Stimulated activated CD4-positive, alpha-beta T cell treated with anti-CD3 and anti-CD28 coated beads, Interleukin-4, amount 100 ng/mL, for 48 hours (primary cell): ENCODE measurements at regions not wholly inside any gene's neighbourhood (a gene's known extent, or its start where the extent isn't known, plus 50 kb on each side); places are given as distances from the start of the nearest gene placed in this dataset.
"Not testable (repeated sequence)": the region's sequence is repeated elsewhere in the genome, so short reads cannot be mapped to it uniquely, and the experiment has no call there.

Source experiments
- DNase-seq, 2 donors: peaks; one replicate each; pipeline ENCODE4 v3.0.0-alpha.2; 2020; ENCODE audit warnings: low read depth in 2 of 2

DNA sequence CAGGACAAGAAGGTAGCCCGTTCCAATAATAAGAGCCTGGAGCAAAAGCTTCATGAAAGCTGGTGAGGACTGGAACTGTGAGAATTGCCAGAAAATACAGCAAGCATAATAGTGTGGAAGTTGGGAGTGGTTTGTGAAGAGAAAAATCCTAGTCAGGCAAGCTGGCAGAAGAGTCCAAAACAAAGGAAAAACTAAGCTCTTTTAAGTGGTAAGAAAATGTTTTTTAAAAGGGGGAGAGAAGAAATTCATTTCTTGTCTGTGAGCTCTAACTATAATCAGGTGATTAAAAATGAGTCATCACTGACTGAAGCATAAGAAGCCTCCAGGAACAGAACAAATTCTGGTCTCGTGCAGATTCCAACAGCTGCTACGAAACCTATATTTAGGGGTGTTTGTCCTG is 102.6 kb downstream of the CAAP1 start:
- no peak for DNase-seq

DNA sequence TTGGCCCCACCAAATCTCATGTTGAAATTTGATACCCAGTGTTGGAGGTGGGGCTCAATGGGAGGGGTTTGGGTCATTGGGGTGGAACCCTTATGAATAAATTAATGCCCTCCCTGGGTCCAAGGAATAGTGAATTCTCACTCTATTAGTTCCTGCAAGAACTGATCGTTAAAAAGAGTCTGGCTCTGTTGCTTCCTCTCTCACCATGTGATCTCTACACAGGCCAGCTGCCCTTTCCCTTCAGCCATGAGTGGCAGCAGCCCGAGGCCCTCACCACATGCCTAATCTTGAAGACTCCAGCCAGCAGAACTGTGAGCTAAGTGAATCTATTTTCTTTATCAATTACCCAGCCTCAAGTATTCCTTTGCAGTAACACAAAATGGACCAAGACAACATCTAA is 106.0 kb downstream of the CAAP1 start:
- DNase-seq: no peak

DNA sequence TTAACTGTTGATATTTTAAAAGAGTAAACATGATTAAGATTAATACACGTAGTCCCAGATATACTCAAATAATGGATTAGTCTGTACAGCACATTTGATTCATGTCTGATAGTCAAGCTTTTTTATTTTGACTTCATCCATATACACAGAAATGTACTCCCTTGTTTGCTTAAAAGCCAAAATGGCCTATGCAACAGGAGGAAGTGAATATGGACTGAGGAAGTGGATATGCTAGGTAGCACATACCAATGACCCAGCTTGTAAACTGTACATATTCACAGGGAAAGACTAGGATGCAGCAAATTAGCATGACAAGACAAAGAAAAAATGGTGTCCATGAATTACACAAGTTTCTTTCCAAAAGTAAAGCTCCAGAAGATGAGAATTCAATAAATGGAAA is 109.7 kb downstream of the CAAP1 start:
- no peak for DNase-seq

DNA sequence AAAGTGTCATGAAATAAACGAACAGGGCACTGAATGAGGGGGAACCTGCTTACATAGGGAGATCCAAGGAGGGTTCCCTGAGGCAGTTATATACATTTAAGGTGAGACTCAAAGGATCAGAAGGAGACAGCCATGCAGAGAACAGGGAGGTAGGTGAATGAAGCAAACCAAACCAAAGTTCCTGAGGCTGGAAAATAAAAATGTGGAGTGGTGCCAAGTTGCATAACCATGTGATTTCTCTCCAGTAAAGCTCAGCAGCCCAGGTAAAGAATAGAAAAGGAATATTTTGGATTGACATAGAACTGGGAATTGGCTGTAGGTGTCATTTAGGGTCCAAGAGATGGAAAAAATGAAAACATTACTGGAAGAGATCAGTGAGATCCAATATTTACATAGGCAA is 110.7 kb downstream of the CAAP1 start:
- no peak for DNase-seq

DNA sequence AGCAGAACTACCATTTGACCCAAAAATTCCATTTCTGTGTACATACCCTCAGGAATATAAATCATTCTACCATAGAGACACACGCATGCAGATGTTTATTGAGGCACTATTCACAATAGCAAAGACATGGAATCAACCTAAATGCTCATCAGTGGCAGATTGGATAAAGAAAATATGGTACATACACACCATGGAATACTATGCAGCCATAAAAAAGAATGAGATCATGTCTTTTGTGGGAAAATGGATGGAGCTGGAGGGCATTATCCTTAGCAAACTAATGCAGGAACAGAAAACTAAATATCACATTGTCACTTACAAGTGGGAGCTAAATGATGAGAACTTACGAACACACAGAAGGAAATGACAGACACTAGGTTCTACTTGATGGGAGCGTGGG is 112.3 kb downstream of the CAAP1 start:
- DNase-seq: not testable (repeated sequence)

DNA sequence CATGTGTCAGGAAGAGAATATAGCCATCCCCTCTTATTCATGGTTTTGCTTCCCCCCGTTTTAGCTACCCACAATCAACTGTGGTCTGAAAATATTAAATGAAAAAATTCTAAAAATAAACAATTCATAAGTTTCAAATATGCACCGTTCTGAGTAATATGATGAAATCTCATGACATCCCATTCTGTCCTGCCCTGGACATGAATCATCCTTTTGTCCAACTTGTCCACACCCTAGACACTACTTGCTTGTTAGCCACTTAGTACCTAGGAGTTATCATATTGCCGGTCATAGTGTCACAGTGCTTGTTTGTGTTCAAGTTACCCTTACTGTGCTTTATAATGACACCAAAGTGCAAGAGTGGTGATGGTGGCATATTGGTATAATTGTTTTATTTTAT is 113.5 kb downstream of the CAAP1 start:
- no peak for DNase-seq

DNA sequence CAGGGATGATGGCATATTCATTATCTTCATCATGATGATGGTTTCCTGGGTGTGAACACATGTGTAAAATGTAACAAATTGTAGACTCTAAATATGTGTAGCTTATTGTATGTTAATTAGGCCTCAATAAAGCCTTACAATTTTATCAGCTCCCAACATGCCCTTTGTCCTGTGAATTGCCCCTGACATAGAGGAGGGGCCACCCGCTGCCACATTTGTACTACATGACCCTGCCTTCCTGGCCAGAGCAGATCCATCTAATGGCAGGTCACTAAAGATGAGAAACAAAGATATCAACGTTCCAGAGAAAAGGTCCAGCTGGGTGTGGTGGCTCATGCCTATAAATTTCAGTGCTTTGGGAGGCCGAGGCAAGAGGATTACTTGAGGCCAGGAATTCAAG is 117.2 kb downstream of the CAAP1 start:
- DNase-seq: no peak

DNA sequence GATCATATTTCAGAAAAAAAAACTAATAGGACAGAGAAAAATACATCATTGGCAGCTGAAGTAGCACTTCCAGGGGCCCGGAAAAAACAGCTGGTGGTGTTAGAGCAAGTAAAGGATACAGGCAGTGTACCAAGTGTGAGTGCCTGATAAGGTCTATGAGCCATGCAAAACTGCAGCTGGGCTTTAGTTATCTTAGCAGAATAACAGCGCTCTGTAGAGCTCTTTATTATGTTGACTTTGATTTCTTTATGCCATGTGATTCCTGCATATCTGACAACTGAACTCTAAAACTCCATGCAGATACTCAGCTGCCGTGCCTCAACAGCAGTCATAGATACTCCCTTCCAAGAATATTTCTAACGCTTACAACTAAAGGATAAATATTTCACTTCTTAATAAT is 119.5 kb downstream of the CAAP1 start:
- DNase-seq: no peak

DNA sequence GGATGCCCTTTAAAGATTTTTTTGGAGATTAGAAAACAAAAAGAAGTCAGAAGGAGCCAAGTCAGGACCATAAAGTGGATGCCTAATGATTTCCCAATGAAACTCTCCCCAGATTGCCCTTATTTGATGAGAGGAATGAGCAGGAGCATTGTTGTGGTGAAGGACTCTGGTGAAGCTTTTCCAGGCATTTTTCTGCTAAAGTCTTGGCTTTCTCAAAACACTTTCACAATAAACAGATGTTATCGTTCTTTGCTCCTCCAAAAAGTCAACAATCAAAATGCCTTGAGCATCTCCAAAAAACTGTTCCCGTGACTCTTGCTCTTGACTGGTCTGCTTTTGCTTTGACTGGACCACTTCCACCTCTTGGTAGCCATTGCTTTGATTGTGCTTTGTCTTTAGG is 121.8 kb downstream of the CAAP1 start:
- no peak for DNase-seq

DNA sequence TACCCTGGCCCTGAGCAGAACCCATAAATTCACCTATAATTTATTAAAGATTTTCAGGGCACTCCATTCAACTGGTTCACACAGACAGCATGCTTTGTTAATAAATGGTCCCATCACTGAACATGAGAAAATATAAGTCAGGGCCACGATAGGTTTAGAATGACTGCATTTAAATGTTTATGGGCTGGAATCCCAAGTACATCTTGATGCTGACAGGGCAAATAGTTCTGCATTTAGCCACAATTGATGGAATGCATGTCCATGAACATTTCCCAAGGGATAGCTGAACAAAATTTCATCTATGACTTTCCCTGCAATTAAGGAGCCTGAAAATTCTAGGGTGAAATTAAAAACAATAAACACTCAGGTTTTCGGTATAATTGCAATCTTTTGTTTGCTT is 124.5 kb downstream of the CAAP1 start:
- no peak for DNase-seq

DNA sequence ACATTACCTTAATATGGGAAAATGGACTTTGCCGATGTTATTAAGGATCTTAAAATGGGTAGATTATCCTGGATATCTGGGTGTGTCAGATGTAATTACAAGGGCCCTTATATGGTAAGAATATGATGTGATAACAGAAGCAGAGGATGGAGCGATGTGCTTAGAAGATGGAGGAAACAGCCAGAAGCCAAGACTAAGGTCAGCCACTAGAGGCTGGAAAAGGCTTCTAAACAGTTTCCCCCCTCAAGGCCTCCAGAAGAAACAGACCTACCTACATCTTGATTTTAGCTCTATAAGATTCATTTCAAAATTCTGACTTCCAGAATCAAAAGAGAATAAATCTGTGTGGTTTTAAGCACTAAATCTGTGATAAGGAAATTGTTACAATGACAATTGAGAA is 131.9 kb downstream of the CAAP1 start:
- no peak for DNase-seq

DNA sequence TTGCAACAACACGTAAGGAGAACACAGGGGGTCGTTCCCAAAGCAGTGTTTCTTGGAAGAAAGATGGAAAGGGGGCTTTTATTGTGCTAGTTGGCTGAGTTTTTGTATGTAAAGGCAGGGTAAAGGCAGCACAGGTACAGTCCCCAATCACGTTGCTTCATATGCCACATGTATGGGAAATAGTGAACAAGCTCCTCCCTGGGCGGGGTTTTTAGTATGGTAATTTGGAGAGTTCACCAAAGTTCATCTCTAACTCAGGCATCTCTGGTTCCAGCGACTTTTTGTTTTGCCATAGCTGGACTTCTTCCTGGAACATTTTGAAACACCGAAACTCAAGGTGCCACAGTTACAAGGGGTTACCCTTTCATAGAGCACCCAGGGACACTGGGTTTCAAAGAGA is 133.9 kb downstream of the CAAP1 start:
- DNase-seq: no peak

DNA sequence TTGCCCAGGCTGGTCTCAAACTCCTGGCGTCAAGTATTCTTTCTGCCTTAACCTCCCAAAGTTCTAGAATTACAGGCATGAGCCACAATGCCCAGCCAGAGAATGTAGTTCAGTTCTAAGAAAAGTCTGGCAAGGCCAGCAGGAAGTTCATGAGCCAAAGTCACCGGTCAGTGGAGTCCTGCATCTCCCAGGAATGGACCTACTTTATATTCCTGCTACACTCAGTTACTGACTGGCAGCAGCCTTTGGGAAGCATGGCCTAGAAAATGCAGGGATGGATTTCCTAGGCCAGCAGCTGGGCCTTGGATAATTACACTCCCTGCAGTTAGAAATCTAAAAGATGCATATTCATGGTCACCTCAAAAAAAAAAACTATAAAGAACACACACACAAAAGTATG is 135.7 kb downstream of the CAAP1 start:
- DNase-seq: no peak

DNA sequence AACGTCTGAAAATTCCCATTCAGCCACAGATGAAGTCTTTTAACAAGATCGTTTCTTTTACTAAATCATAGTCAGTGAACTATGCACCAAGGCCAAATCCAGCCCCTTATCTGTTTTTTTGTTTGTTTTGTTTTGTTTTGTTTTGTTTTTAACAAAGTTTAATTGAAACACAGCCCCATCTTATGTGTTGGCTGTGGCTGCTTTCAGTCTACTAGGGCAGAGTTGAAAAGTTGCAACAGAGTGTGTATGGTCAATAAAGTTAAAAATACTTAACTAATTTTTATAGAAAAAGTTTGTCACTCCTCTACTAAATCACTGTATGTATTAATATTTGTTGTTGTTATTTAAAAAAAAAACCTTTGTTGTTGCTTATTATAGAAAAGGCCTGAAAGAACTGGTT is 137.1 kb downstream of the CAAP1 start:
- no peak for DNase-seq

DNA sequence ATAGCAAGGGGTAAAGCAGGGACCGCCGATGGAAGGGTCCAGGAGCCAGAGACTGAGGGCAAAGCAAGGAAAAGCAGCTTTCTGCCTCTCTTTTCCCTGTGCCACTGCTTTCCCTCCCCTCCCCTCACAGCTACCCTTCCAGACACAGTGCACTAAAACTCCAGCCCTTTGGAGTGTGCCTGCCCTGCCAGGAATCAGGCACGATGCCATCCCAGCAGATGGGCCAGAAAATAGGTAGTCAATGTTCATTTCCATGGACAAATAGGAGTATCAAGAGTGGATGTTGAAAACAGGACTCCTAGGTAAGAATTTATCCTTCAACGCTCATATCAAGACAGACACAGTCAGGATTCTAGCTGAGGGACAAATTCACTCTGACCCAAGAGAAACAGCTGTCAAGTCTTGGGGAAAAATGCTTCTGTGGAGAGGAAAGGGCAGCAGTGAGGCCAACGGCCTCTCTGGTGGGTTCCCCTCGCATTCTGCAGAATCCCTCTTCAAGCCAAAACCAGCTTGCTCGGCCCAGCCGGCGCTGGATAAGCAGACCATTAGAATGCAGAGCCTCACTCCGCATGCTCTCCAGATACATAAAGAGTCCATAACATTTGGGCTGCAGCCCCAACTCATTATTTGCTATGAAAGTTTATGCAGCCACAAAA is 138.0 kb downstream of the CAAP1 start:
- no peak for DNase-seq

DNA sequence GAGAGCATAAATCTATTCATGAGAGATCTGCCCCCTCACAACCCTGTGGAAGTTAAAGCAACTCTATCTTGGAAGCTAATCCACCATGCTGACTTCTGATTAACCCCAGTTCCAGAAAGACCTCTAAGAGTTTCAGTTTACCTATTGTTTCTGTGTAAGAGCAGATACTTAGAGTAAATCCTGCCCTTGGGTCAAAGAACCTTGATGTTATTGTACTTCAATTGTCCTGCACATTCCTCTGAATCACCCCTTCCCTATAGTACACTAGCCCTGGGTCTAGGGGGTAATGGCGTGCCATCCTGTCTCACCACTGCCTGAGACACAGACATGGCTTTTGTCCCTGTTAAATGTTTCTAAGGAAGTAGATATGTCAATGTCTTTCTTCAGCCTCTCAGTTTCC is 138.6 kb downstream of the CAAP1 start:
- no peak for DNase-seq

DNA sequence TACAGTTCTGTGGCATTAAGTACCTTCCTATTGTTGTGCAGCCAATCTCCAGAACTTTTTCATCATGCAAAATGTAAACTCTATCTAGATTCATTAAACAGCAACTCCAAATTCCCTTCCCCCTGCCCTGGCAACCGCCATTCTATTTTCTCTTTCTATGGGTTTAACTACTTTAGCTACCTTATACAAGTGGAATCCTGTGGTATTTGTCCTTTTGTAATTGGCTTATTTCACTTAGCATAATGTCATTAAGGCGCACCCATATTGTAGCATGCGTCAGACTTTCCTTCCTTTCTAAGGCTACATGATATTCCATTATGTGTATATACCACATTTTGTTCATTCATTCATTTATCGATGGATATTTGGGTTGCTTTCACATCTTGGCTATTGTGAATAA is 142.4 kb downstream of the CAAP1 start:
- DNase-seq: no peak

DNA sequence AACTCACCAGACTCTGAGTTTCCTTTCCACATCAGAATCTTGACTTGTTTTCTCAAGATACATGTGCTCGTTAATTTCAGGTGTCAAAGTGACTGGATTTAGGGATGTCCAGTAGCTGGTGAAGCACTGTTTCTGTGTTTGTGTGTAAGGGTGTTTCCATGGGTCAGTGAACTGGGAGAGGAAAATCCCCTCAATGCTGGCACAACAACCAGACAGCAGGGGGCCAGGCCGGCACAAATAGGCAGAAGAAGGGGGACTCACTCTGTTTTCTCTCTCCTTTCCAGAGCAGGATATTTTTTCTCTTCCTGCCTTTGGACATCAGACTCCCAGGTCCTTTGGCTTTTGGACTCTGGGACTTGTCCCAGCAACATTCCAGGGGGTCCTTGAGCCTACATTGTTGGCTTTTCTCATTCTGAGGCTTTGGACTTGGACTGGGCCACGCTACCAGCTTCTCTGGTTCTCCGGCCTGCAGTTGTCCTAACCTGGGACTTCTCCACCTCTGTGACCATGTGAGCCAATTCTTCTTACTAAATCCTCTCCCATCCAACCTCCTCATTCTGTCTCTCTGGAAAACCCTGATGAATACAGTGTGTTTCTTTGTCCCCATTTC is 144.0 kb downstream of the CAAP1 start:
- DNase-seq: no peak

DNA sequence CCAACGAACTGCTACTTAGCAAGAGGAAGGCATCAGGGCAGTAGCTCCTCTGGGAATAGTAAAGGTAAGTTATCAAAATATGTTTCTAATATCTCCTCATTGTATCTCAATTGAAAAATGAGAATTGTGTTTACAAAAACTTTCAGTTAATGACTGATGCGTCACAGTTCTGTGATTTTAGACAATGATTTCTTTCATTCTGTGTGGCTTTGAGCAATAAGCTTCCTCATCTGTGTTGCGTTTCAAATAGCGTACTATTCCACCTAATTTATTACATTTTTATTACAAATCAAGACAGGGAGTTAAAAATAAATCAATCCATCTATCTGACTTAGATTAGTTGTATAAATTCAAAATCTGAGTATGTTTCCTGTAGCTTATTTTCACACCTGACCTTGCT is 145.0 kb downstream of the CAAP1 start:
- no peak for DNase-seq

DNA sequence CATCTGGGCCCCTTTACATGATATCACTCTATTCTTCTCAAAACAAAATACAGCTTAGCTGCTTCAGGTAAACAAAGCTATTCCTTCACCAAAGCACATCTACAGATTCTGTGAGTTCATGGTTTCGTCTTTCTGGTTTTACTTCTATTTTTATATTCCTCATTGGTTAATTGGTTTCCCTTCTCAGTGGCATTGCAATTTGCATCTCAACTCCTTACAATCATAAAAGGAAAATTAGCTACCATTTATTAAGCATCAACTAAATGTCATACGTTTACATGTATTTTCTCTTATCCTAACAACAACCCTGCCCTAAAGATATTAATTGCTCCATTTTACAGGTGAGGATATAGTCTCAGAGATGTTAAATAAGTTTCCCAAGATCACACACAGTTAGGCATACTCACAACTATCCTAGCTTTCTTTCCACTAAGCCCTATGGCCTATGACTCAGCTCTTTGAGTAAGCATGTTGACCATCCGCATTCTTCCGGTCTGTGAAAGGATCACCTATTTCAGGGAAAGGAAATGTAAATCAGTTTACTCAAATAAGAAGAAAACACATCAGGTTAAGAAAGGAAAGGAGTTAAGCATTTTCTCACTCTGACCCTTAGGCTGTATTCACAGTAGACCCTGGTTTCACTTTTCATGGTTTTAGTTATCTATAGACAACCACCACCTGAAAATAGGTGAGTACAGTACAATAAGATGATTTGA is 146.1 kb downstream of the CAAP1 start:
- DNase-seq: no peak

DNA sequence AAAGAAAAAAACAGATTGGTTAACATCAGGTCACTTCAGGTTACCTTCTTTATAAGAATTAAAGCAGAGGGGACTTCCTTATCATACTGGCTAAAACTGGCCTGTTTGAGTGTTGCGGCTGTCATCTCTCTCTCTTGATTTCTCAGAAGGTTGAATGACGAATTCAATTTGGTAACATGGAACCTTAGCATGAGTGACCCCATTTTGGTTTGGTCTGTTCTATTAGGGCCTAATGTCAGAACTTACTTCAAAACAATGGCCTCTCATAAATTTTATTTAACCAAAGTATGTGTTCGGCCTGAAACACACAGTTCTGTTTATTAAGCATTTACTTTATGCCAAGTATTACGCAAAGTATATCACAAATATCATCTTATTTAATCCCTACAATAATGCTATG is 147.5 kb downstream of the CAAP1 start:
- DNase-seq: no peak

DNA sequence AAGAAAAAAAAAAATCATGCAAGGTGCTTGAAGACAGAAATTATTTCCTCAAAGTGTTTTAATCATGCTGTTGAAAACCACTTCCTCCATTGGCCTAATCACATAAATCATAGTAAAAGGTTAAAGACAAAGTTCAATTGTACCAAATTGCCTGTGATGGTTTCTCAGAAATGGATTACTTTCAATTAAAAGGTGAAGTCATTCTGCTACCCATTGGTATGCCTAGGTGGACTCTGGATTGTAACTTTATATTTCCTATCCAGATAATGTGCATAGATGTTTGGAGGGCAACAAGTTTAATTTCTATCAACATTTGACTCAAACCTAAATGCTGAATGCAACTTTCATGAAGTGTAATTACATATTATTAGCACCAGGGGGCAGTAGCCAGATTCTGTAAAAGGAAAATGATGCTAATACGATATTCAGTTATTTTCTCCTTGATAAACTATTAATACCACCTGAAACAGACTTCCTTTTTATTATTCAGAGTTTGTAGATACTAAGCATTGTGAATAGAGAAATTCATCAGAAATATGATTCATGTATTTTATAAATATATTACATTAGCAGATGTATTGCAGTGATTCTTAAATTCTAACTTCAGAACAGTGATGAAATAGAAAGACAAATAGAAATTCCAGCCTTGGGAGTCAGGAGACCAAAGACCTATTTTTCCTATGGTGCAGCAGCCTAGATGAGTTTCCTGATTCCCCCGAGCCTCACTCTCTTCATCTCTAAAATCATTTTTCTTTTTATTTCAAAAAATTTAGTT is 148.2 kb downstream of the CAAP1 start:
- DNase-seq: no peak
